ENCODE measurements at regions not wholly inside any gene's neighbourhood (a gene's known extent, or its start where the extent isn't known, plus 50 kb on each side); places are given as distances from the start of the nearest gene placed in this dataset.

DNA sequence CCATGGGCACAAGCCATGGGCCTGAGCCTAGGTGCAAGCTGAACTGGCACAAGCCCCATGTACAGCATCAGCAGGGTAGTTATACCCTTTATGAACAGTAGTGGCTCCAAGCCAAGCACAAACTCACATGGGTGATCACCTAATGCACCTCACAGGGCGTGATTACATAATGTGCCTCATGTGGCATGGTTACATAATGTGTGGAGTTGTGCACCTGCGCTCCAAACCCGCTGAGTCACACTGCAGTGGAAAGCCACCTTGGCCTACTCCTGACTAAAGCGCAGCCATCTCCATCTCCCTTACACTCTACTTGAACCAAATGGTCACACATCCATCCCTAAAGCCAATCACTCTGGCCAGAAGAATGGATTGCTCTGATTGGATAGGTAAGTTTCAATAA is 279.7 kb downstream of the MBD2 start:
- no peak for TF ChIP-seq POLR2AphosphoS5 (IDR thresholded peaks at IDR 0.05; ENCODE audit: borderline replicate concordance, low read depth, low read length)
- TF ChIP-seq EZH2 (IDR thresholded peaks at IDR 0.05): no peak
- TF ChIP-seq FOXP2 (optimal IDR thresholded peaks at IDR 0.05; ENCODE audit: control extremely low read depth, extremely low read length, insufficient read depth): no peak
